ENCODE measurements at regions not wholly inside any gene's neighbourhood (a gene's known extent, or its start where the extent isn't known, plus 50 kb on each side); places are given as distances from the start of the nearest gene placed in this dataset.

GRCh38 chr14:29317423-29317822, 550.8 kb downstream of the FOXG1 start:
- TF ChIP-seq TEAD4 (CRISPR knock-in tag; IDR thresholded peaks at IDR 0.05), result no peak
- no peak for TF ChIP-seq CTCF (IDR thresholded peaks at IDR 0.05)

Data from WTC11 (cell line).